Endothelial cell of umbilical vein (primary cell): ENCODE measurements at regions not wholly inside any gene's neighbourhood (a gene's known extent, or its start where the extent isn't known, plus 50 kb on each side); places are given as distances from the start of the nearest gene placed in this dataset.

Source experiments
- EZH2 ChIP-seq: IDR thresholded peaks from 2 replicates; pipeline ENCODE4 v1.6.1; 2012; ENCODE audit warnings: borderline replicate concordance, low read depth, mild to moderate bottlenecking, moderate library complexity, low read length, inconsistent platforms; ENCODE audit not compliant: severe bottlenecking
- JUN ChIP-seq: IDR thresholded peaks from 2 replicates; pipeline ENCODE4 v1.6.1; 2011; ENCODE audit warnings: borderline replicate concordance, low read depth; ENCODE audit not compliant: insufficient read length, insufficient read depth
- MYC ChIP-seq: IDR thresholded peaks from one replicate; pipeline ENCODE4 v1.6.1; 2011; ENCODE audit warnings: mild to moderate bottlenecking, low read depth, low read length
- POLR2A ChIP-seq: IDR thresholded peaks from 2 replicates; pipeline ENCODE4 v1.6.1; 2012; ENCODE audit warnings: low read depth, mild to moderate bottlenecking, control low read depth, low read length
- TF ChIP-seq, protein P1 (sequence below), 2 donors: IDR thresholded peaks; 1 replicate in 1 of 2; 2 replicates in 1 of 2; pipeline ENCODE4 v1.5.1; 2011; ENCODE audit warnings: low read length in 2 of 2, mild to moderate bottlenecking in 2 of 2, moderate library complexity in 2 of 2, control low read depth in 1 of 2, inconsistent platforms in 1 of 2, low read depth in 1 of 2; ENCODE audit not compliant: insufficient read depth in 1 of 2; ENCODE audit errors: extremely low read depth in 1 of 2

GRCh38 chr6:88535306-88535705, 369.2 kb upstream of the CNR1 start:
- TF ChIP-seq POLR2A (no peak), JUN (no peak), MYC (no peak), EZH2 (no peak)
- TF ChIP-seq, protein P1, sequence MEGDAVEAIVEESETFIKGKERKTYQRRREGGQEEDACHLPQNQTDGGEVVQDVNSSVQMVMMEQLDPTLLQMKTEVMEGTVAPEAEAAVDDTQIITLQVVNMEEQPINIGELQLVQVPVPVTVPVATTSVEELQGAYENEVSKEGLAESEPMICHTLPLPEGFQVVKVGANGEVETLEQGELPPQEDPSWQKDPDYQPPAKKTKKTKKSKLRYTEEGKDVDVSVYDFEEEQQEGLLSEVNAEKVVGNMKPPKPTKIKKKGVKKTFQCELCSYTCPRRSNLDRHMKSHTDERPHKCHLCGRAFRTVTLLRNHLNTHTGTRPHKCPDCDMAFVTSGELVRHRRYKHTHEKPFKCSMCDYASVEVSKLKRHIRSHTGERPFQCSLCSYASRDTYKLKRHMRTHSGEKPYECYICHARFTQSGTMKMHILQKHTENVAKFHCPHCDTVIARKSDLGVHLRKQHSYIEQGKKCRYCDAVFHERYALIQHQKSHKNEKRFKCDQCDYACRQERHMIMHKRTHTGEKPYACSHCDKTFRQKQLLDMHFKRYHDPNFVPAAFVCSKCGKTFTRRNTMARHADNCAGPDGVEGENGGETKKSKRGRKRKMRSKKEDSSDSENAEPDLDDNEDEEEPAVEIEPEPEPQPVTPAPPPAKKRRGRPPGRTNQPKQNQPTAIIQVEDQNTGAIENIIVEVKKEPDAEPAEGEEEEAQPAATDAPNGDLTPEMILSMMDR (IDR thresholded peaks at IDR 0.05; ENCODE audit: extremely low read depth in 1 of 2, insufficient read depth in 1 of 2, low read depth in 1 of 2, low read length in 2 of 2) = no peak
